Epithelial cell of proximal tubule (primary cell): ENCODE measurements at regions not wholly inside any gene's neighbourhood (a gene's known extent, or its start where the extent isn't known, plus 50 kb on each side); places are given as distances from the start of the nearest gene placed in this dataset.

Experiments
- DNase-seq: peaks from one replicate; pipeline ENCODE4 v3.0.0-alpha.2; 2011; ENCODE audit warnings: low read depth
- H3K4me3 ChIP-seq: 2 replicates; pipeline ENCODE4 v1.5.1; 2011; ENCODE audit warnings: low read depth, mild to moderate bottlenecking, low read length
- TF ChIP-seq, protein P1 (sequence below): conservative IDR thresholded peaks from 2 replicates; pipeline ENCODE4 v1.5.1; 2012; ENCODE audit warnings: low read depth, mild to moderate bottlenecking, low read length

DNA sequence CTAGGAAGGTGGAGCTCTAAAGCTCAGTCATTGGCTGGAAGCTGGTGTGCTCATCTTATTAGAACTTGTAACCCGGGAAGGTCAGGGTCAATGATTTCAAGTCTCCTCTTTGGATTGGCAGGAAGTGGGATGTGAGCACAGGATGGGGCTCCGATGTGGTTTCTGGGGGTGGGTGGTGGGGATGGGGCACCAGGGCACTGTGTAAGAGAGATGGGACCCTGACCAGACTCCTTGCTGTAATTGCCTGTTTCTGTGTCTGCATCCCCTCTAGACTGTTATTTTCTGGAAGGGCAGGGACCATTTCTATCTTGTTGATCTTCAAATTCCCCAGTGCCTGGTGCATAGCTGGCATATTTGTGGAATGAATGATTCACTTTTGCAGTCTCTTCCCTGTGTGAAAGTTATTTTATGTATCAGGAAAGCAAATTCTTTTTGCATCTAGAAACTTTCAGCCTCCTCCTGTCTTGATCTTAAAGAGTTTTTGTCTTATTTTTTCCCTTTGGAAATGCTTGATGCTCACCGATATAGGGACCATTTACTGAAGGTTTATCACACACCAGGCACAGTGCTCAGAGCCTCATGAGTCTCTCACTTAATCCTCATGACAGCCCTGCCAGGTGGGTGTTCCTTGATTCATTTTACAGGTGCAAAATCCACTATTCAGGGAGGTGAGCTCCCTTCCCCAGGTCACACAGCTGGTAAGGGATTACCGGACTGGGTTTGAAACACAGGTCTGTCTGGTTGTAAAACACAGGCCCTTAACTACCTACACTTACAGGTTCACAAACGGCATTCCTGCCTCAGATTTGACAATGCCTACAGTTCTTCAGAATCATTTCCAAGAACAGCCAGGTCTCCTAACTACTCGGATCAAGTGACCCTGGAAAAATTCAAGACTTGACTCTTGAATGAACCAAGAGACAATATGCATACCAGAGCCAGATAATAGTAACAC, 86.9 kb upstream of the IGF1 start:
- H3K4me3 ChIP-seq: no peak overlapping the region
- peak; percentile 61 for DNase-seq
- TF ChIP-seq, protein P1, sequence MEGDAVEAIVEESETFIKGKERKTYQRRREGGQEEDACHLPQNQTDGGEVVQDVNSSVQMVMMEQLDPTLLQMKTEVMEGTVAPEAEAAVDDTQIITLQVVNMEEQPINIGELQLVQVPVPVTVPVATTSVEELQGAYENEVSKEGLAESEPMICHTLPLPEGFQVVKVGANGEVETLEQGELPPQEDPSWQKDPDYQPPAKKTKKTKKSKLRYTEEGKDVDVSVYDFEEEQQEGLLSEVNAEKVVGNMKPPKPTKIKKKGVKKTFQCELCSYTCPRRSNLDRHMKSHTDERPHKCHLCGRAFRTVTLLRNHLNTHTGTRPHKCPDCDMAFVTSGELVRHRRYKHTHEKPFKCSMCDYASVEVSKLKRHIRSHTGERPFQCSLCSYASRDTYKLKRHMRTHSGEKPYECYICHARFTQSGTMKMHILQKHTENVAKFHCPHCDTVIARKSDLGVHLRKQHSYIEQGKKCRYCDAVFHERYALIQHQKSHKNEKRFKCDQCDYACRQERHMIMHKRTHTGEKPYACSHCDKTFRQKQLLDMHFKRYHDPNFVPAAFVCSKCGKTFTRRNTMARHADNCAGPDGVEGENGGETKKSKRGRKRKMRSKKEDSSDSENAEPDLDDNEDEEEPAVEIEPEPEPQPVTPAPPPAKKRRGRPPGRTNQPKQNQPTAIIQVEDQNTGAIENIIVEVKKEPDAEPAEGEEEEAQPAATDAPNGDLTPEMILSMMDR: no peak

- TF ChIP-seq, protein P1: no peak
- H3K4me3 ChIP-seq: no peak overlapping the region
- no peak for DNase-seq
Measured at GRCh38 chr12:102565555-102565954, 85.2 kb upstream of the IGF1 start.

DNA sequence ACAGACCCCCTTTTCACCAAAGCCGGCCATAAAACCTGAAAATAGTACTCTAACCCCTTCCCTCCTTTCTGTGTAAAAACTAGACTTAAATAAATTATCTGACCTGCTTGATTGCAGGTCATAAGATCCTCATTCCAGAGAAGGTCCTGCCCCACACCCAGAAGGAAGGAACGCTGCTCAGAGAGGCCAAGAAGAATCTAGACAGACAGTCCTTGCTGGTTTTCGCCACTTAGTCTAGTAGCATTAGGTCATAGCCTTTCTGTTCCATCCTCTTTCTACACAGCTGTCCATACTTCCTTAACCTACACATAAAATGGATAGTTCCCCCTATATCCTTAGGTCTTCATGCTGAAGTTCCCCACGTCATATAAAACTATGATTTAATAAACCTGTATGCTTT, 83.7 kb upstream of the IGF1 start:
- no peak for DNase-seq
- TF ChIP-seq, protein P1: no peak

GRCh38 chr12:102562836-102563425, 82.6 kb upstream of the IGF1 start:
- no peak overlapping the region for H3K4me3 ChIP-seq
- DNase-seq: no peak
- TF ChIP-seq, protein P1: no peak

More for the DNA sequence above, 83.7 kb upstream of the IGF1 start:
- no peak overlapping the region for H3K4me3 ChIP-seq

GRCh38 chr12:102551186-102551585, 70.8 kb upstream of the IGF1 start:
- TF ChIP-seq, protein P1: no peak
- no peak overlapping the region for H3K4me3 ChIP-seq
- DNase-seq: no peak

DNA sequence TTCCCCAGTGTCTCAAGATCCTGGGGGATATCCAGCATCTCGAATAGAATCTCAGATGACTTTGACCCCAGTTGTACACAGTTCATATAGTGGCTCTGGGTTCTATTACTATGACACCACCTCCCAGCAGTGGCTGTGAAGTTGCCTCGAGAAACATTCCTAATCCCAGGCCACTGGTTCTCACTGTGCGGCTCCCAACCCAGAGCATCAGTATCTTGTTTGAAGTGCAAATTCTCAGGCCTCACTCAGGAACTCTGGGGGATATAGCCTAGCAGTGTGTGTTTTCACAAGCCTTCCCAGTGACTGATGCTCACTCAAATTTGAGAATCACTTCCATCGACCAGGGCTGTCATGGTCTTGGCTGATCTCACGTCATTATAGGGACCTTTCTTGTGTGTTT, 69.3 kb upstream of the IGF1 start:
- TF ChIP-seq, protein P1: no peak
- no peak for DNase-seq
- no peak overlapping the region for H3K4me3 ChIP-seq
